HG03558 (cell line): ENCODE measurements at regions not wholly inside any gene's neighbourhood (a gene's known extent, or its start where the extent isn't known, plus 50 kb on each side); places are given as distances from the start of the nearest gene placed in this dataset.
"Not testable (repeated sequence)": the region's sequence is repeated elsewhere in the genome, so short reads cannot be mapped to it uniquely, and the experiment has no call there.

ENCODE experiments used
- ATAC-seq: cut with Tn5 transposase; IDR thresholded peaks from one replicate; pipeline ENCODE4 v1.9.1; 2021; ENCODE audit warnings: moderate number of reproducible peaks; ENCODE audit not compliant: unreplicated experiment; ENCODE audit errors: extremely low read depth

DNA sequence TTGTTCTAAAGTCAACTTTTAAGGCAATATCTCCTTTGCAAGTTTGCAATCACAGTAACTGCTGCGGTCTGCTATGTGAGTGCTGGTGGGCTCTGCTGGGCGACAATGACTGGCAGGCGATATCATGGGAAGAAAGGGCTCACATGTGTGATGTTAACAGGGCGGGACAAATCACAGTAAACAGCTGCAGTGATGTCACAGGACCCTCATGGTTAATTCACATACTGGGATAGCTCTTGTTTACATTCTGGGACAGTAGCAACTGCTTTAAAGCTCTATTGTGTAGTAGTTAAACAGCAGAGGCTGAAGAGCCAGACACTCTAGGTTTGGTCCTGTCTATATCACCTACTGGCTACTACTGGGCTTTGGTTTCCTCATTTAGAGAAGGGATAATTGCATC, 257.2 kb upstream of the ASIC2 start:
- ATAC-seq = no peak

GRCh38 chr17:33551075-33551474, 258.0 kb upstream of the ASIC2 start:
- ATAC-seq = no peak

GRCh38 chr17:33551911-33552310, 258.8 kb upstream of the ASIC2 start:
- ATAC-seq = no peak

DNA sequence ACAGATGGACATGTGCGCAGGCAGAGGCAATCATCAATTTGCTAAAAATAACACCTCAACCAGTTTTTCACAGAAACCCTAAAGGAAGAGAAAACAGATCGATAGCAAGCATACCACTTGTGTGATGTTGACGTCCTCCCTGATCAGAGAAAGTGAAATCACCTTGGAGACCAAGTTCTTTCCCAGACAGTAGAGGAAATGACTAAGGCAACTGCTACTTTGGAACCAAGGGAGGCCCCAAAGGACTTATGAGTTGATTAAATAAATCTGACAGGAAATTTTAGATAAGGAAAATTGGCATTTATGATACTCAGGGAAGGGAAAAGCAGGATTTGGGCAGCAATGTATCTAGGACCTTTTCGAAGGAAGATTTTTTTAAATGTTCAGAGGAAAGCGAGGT, 267.1 kb upstream of the ASIC2 start:
- ATAC-seq = no peak

- ATAC-seq = no peak
These were observed 267.8 kb upstream of the ASIC2 start for GRCh38 chr17:33560871-33561270.

GRCh38 chr17:33561569-33562334, 268.7 kb upstream of the ASIC2 start:
- ATAC-seq = no peak

DNA sequence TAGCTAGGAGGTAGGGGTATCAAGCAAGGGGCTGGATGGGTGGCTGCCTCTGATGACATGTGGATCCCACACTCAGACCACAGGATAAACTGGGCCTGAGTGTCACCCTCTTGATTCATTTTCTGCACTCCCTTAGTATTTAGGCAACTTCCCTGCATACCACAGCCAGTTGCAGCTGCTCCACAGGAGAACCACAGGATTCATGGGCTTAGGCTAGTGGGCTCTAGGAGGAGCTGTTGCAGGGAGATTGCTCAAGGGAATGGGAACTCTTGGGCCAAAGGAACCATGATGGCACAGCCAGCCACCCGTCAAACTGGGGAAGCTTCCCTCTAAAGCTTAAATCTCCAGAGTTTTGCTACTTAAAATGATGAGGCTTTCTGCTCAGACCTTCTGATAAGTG, 269.7 kb upstream of the ASIC2 start:
- no peak for ATAC-seq

GRCh38 chr17:33564146-33564545, 271.1 kb upstream of the ASIC2 start:
- ATAC-seq = no peak

DNA sequence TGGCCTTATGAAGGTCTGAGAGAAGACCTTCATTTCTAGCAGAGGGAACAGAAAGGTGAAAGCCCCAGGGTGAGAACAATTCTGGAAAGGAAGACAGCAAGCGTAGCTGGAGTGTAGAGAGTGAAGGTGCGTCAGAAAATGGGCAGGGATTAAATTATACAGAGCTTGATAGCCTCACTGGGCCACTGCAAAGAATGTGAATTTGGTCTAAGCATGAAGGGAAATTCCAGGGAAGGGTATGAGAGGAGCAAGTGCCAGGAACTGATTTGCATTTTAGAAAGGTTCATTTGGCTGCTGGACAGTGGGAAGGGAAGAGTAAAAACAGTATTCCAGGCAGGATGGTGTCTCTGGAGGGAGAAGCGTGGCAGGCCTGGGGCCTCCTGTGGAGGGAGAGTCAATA, 274.1 kb upstream of the ASIC2 start:
- no peak for ATAC-seq

DNA sequence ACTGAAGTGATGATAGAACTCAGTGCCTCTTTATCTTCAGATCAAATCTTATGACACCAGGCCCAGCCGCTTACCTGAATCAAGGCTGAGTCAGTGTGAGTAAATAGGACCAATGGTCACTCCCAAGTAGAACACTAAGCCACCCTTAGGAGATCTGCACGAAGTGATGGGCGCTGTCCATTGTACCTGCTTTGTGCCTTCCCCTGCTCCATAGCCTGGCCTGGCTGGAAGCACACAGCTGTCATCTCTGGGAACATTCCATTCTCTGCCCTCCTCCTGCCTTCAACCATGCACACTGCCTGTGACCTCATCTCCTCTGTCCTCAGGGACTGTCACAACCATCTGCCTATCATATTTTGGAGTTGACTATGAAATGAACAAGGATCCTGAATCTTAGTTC, 279.5 kb upstream of the ASIC2 start:
- ATAC-seq = no peak

- ATAC-seq = no peak
These were observed 281.9 kb upstream of the ASIC2 start for GRCh38 chr17:33574942-33575445.

- ATAC-seq = not testable (repeated sequence)
These were observed 286.6 kb upstream of the ASIC2 start for GRCh38 chr17:33579740-33580139.

- no peak for ATAC-seq
These were observed 287.1 kb upstream of the ASIC2 start for GRCh38 chr17:33580215-33580614.

- ATAC-seq = no peak
These were observed 289.6 kb upstream of the ASIC2 start for GRCh38 chr17:33582661-33583060.

DNA sequence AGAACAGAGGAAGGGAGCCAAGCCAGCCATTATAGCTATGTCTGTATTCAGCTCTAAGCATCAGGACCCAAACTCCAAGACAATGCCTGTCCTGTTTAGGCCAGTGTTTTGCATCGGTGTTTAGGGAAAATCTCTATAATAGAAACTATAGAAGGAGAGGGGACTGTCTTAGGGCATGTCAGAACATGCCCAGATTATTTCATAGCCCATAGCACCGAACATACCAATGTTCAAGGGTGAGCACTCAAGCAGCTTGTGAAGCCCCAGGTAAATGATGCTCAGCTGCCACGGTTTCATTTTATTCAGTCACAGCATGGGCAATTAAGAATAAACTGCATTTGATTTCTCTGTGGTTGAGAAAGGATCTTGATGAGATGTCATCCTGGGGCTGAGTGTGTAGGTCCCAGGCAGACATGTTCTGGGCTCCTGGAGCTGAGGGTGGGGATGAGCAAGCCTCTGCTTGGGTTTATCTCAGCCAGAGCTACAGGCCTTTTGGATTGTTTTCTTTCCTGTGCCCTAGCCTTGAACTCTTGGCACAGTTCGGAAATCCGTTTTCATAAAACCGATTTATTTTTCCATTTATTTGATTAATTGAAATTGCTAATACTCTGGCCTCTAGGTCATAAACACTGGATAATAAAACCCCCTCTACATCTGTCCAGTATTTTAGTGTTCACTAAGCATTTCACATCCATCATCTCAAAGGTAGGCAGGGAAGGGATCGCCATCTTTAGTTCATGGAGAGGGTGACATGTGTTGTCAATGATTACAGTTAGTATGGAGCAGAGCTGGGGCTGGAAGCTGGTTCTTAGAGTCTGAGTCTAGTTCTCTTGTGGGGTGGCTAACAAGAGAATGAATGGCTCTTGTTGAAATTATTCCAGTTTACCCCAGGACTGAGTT, 290.7 kb upstream of the ASIC2 start:
- no peak for ATAC-seq

GRCh38 chr17:33593991-33594390, 300.9 kb upstream of the ASIC2 start:
- no peak for ATAC-seq

DNA sequence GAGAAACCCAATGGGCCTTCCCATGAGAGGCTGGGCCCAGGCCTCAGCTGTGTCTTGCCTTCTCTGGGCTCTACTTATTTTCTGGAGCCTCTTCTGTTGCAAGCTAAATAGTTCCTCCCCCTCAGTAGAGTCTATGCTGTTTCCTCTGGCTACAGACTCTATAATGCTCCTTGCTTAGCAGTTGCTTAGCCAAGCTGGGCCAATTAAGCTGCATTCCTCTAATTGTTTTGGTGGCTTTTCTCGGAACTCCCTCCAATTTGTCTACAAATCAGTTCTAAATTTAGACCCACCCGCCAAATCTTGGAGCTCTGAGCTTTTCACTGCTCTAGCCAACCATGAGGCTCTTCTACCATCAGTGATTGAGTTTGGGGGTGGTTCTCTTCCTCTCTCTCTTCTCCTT, 302.7 kb upstream of the ASIC2 start:
- ATAC-seq = no peak

- ATAC-seq = no peak
These were observed 303.8 kb upstream of the ASIC2 start for GRCh38 chr17:33596899-33597298.

DNA sequence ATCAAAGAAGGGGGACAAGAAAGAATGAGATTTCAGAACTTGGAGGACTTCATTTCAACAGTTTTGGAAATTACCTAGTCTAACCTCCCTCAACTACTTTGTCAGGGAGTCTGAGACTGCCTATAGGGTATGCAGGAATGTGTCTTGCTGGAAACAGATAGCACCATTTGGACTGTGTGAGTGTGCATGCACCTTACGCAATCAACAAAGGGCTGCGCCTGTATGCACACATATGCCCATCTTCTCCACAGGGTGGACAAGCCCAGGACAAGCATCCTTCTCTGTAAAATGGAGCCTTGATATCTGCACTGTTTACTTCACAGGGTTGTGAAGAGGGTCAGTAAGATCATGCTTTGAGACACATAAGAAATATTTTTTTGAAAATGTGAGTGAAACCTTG, 305.7 kb upstream of the ASIC2 start:
- no peak for ATAC-seq

DNA sequence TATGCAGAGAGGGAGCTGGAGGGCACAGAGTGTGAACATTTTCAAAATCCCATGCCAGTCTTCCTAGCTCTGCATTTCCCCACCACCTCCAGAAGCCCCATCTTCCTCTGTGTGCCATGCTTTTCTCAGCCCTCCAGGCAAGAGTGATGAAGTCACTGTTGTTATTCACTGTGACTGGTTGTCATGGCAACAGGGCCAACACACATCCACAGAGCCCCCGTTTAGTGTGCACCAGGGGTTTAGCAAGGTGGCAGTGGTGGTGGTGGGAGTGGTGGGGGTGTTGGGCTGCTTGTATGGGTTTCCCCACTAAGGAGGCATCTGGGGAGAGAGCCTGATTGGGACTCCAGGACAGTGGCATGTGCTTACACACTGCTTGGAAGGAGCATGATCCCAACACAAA, 309.9 kb upstream of the ASIC2 start:
- no peak for ATAC-seq

DNA sequence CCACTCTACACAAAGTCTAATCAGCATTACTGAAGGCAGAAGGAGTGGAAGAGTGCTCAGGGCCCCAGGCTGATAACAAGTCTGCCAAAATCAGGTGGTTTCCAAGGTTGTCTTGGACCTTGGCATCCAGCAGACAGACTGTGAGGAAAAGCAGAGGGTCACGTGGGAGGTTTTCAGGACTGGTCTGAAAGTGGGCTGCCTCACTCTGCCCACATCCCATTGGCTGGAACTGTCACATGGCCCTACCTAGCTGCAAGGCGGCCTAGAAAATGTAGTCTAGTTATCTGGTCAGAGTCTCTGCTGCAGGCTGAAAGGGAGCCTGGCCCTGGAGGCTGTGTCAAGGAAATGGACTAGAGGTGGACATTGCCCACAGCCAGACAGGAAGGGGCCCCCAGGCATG, 310.7 kb upstream of the ASIC2 start:
- no peak for ATAC-seq
